ENCODE measurements at regions not wholly inside any gene's neighbourhood (a gene's known extent, or its start where the extent isn't known, plus 50 kb on each side); places are given as distances from the start of the nearest gene placed in this dataset.
"Not testable (repeated sequence)": the region's sequence is repeated elsewhere in the genome, so short reads cannot be mapped to it uniquely, and the experiment has no call there.

DNA sequence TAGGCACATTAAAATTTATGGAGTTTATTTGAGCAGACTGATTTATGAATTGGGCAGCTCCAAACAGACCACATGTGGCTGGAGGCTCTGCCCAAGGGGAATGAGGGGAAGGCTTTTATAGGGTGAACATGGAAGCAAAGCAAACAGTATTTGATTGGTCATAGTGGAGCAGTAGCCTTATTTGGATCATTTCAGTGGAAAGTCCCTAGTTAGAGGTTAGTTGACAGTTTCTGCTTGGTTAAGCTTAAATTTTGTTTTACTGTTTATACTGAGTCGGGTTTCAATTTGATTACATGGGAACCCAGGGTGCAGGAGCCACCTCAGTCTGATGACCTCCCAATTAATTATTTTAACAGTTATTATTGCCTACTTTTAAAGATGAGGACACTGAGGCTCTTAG lies 140.5 kb downstream of the NDFIP2 start:
- TF ChIP-seq, protein P1, sequence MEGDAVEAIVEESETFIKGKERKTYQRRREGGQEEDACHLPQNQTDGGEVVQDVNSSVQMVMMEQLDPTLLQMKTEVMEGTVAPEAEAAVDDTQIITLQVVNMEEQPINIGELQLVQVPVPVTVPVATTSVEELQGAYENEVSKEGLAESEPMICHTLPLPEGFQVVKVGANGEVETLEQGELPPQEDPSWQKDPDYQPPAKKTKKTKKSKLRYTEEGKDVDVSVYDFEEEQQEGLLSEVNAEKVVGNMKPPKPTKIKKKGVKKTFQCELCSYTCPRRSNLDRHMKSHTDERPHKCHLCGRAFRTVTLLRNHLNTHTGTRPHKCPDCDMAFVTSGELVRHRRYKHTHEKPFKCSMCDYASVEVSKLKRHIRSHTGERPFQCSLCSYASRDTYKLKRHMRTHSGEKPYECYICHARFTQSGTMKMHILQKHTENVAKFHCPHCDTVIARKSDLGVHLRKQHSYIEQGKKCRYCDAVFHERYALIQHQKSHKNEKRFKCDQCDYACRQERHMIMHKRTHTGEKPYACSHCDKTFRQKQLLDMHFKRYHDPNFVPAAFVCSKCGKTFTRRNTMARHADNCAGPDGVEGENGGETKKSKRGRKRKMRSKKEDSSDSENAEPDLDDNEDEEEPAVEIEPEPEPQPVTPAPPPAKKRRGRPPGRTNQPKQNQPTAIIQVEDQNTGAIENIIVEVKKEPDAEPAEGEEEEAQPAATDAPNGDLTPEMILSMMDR (IDR thresholded peaks at IDR 0.05; ENCODE audit: extremely low read depth, low read depth, low read length) = no peak
- Histone ChIP-seq H3K4me3 (ENCODE audit: insufficient read depth, low read length) (no peak overlapping the region), H3K4me2 (ENCODE audit: insufficient read depth, low read length) (no peak overlapping the region), H3K79me2 (ENCODE audit: insufficient read depth, low read length) (no peaks in the 10 kb centered on the region), H2AFZ (ENCODE audit: low read length) (no peak overlapping the region), H3K27ac (ENCODE audit: low read depth, low read length) (no peak overlapping the region), H3K9me3 (ENCODE audit: low read depth, low read length) (no peaks in the 10 kb centered on the region), H3K4me1 (ENCODE audit: insufficient read depth, low read length) (no peaks in the 10 kb centered on the region), H3K27me3 (ENCODE audit: insufficient read depth, low read length) (no peaks in the 10 kb centered on the region), H3K36me3 (ENCODE audit: insufficient read depth, low read length) (no peaks in the 10 kb centered on the region), H4K20me1 (ENCODE audit: insufficient read depth, low read length) (no peaks in the 10 kb centered on the region)
- no peak for DNase-seq (ENCODE audit: insufficient read length, low spot score, missing footprints)

DNA sequence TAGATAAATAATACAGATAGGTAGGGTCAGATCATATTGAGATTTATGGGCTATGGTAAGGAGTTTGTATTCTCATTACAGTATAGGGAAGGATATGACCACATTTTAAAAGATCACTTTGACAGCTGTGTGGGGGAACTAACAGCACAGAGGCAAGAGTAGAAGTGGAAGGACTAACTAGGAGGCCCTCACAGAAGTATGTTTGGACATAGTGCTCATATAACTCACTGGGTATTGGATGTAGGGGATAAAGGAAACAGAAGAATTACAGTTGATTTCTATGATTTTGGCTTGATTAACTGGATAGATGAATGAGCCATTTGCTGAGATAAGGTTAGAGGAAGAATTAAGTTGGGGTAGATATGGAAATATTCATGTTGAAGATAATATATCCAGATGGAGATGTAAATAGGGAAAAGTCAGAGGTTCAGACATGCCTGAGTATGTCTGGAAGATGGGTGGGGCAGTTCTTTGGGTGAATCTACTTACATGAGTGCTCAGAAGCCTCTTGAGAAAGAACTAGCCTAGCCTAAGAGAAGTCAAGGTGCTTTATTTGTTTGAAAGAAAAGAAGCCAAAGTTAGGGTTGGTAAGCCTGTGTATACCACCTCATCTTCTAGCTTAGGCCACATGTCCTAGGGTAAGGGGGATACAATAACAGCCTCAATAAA lies 133.4 kb downstream of the NDFIP2 start:
- Histone ChIP-seq H3K4me3 (ENCODE audit: insufficient read depth, low read length) (no peak overlapping the region), H4K20me1 (ENCODE audit: insufficient read depth, low read length) (no peaks in the 10 kb centered on the region), H2AFZ (ENCODE audit: low read length) (no peak overlapping the region), H3K4me2 (ENCODE audit: insufficient read depth, low read length) (no peak overlapping the region), H3K27ac (ENCODE audit: low read depth, low read length) (no peak overlapping the region), H3K4me1 (ENCODE audit: insufficient read depth, low read length) (no peaks in the 10 kb centered on the region), H3K36me3 (ENCODE audit: insufficient read depth, low read length) (no peaks in the 10 kb centered on the region), H3K9me3 (ENCODE audit: low read depth, low read length) (no peaks in the 10 kb centered on the region), H3K79me2 (ENCODE audit: insufficient read depth, low read length) (no peaks in the 10 kb centered on the region), H3K27me3 (ENCODE audit: insufficient read depth, low read length) (no peaks in the 10 kb centered on the region)
- TF ChIP-seq, protein P1 (IDR thresholded peaks at IDR 0.05; ENCODE audit: extremely low read depth, low read depth, low read length) = no peak
- DNase-seq (ENCODE audit: insufficient read length, low spot score, missing footprints) = no peak

DNA sequence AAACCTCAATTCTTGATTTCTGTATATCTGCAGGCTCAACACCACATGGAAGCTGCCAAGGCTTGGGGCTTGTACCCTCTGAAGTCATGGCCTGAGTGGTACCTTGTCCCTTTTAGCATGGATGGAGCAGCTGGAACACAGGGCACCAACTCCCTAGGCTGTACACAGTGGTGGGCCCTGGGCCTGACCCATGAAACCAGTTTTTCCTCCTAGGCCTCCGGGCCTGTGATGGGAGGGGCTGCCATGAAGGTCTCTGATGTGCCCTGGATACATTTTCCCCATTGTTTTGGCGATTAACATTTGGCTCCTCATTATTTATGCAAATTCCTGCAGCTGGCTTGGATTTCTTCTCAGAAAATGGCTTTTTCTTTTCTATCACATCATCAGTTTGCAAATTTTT lies 131.6 kb downstream of the NDFIP2 start:
- H2AFZ ChIP-seq (ENCODE audit: low read length) = no peak overlapping the region
- DNase-seq (ENCODE audit: insufficient read length, low spot score, missing footprints) = no peak
- TF ChIP-seq, protein P1 (IDR thresholded peaks at IDR 0.05; ENCODE audit: extremely low read depth, low read depth, low read length) = no peak
- no peaks in the 10 kb centered on the region for H3K36me3 ChIP-seq (ENCODE audit: insufficient read depth, low read length)
- no peaks in the 10 kb centered on the region for H3K27me3 ChIP-seq (ENCODE audit: insufficient read depth, low read length)
- no peaks in the 10 kb centered on the region for H3K79me2 ChIP-seq (ENCODE audit: insufficient read depth, low read length)
- H3K27ac ChIP-seq (ENCODE audit: low read depth, low read length) = no peak overlapping the region
- no peaks in the 10 kb centered on the region for H3K9me3 ChIP-seq (ENCODE audit: low read depth, low read length)
- H3K4me3 ChIP-seq (ENCODE audit: insufficient read depth, low read length) = no peak overlapping the region
- H4K20me1 ChIP-seq (ENCODE audit: insufficient read depth, low read length) = no peaks in the 10 kb centered on the region
- no peak overlapping the region for H3K4me2 ChIP-seq (ENCODE audit: insufficient read depth, low read length)
- H3K4me1 ChIP-seq (ENCODE audit: insufficient read depth, low read length) = no peaks in the 10 kb centered on the region

- not testable (repeated sequence) for H3K9me3 ChIP-seq (ENCODE audit: low read depth, low read length)
These were observed 126.9 kb downstream of the NDFIP2 start for GRCh38 chr13:79607895-79608294.

More at GRCh38 chr13:79607895-79608294, 126.9 kb downstream of the NDFIP2 start:
- H3K4me2 ChIP-seq (ENCODE audit: insufficient read depth, low read length); H3K4me1 ChIP-seq (ENCODE audit: insufficient read depth, low read length); H2AFZ ChIP-seq (ENCODE audit: low read length); H3K27ac ChIP-seq (ENCODE audit: low read depth, low read length); H3K79me2 ChIP-seq (ENCODE audit: insufficient read depth, low read length); H4K20me1 ChIP-seq (ENCODE audit: insufficient read depth, low read length); H3K4me3 ChIP-seq (ENCODE audit: insufficient read depth, low read length); H3K36me3 ChIP-seq (ENCODE audit: insufficient read depth, low read length); DNase-seq (ENCODE audit: insufficient read length, low spot score, missing footprints); H3K27me3 ChIP-seq (ENCODE audit: insufficient read depth, low read length): not testable (repeated sequence)
